ENCODE measurements at regions not wholly inside any gene's neighbourhood (a gene's known extent, or its start where the extent isn't known, plus 50 kb on each side); places are given as distances from the start of the nearest gene placed in this dataset.
"Not testable (repeated sequence)": the region's sequence is repeated elsewhere in the genome, so short reads cannot be mapped to it uniquely, and the experiment has no call there.

DNA sequence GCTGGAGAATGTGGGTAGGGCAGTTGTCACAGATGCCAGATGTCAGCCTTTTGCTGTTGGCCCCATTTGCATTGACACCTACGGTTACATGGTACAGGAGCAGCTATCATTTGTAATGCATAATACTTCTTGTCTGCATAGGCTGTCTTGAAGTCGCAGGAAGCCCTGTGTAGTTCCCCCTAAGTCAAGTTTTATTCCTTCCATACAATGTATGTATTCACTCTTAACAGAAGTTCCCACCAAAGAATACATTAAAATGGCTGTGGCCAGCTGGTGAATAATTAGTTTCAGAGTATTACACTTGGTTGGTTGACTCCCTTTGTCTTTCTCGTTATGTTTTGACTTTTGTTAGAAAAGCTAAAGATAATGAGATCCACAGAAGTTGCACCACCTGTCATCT is 1169.0 kb downstream of the REEP3 start:
- no peak overlapping the region for H3K4me3 ChIP-seq (ENCODE audit: low read depth, low read length)
- no peaks in the 10 kb centered on the region for H3K27me3 ChIP-seq (ENCODE audit: control insufficient read depth, insufficient read depth, low read length)
- TF ChIP-seq, protein P1, sequence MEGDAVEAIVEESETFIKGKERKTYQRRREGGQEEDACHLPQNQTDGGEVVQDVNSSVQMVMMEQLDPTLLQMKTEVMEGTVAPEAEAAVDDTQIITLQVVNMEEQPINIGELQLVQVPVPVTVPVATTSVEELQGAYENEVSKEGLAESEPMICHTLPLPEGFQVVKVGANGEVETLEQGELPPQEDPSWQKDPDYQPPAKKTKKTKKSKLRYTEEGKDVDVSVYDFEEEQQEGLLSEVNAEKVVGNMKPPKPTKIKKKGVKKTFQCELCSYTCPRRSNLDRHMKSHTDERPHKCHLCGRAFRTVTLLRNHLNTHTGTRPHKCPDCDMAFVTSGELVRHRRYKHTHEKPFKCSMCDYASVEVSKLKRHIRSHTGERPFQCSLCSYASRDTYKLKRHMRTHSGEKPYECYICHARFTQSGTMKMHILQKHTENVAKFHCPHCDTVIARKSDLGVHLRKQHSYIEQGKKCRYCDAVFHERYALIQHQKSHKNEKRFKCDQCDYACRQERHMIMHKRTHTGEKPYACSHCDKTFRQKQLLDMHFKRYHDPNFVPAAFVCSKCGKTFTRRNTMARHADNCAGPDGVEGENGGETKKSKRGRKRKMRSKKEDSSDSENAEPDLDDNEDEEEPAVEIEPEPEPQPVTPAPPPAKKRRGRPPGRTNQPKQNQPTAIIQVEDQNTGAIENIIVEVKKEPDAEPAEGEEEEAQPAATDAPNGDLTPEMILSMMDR (IDR thresholded peaks at IDR 0.05; ENCODE audit: insufficient read depth, low read length, poor library complexity, severe bottlenecking) = no peak
- H3K36me3 ChIP-seq (ENCODE audit: control insufficient read depth, insufficient read depth, low read length) = no peaks in the 10 kb centered on the region
- no peak for DNase-seq (ENCODE audit: low read depth)

DNA sequence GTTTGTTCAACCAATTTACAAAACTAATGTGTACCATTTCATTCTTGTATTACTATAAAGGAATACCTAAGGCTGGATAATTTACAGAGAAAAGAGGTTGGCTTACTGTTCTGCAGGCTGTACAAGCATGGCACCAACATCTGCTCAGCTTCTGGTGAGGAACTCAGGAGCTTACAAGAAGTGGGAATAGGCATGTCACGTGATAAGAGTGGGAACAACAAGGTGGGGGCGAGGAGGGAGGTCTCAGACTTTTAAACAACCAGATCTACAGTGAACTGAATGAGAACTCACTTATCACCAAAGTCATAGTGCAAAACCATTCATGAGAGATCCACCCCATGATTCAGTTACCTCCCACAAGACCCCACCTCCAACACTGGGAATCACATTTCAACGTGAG is 1178.0 kb downstream of the REEP3 start:
- H3K27me3 ChIP-seq (ENCODE audit: control insufficient read depth, insufficient read depth, low read length) = no peaks in the 10 kb centered on the region
- no peak for DNase-seq (ENCODE audit: low read depth)
- H3K36me3 ChIP-seq (ENCODE audit: control insufficient read depth, insufficient read depth, low read length) = no peaks in the 10 kb centered on the region
- H3K4me3 ChIP-seq (ENCODE audit: low read depth, low read length) = no peak overlapping the region
- TF ChIP-seq, protein P1 (IDR thresholded peaks at IDR 0.05; ENCODE audit: insufficient read depth, low read length, poor library complexity, severe bottlenecking) = no peak

DNA sequence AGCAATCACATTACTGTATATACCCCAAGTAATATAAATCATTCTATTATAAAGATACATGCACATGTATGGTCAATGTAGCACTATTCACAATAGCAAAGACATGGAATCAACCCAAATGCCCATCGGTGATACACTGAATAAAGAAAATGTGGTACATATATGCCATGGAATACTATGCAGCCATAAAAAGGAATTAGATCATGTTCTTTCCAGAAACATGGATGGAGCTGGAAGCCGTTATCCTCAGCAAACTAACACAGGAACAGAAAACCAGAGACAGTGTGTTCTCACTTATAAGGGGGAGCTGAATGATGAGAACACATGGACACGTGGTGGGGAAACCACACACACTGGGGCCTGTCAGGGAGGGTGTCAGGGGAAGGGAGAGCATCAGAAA is 1180.9 kb downstream of the REEP3 start:
- H3K27me3 ChIP-seq (ENCODE audit: control insufficient read depth, insufficient read depth, low read length); H3K4me3 ChIP-seq (ENCODE audit: low read depth, low read length); DNase-seq (ENCODE audit: low read depth); H3K36me3 ChIP-seq (ENCODE audit: control insufficient read depth, insufficient read depth, low read length): not testable (repeated sequence)

DNA sequence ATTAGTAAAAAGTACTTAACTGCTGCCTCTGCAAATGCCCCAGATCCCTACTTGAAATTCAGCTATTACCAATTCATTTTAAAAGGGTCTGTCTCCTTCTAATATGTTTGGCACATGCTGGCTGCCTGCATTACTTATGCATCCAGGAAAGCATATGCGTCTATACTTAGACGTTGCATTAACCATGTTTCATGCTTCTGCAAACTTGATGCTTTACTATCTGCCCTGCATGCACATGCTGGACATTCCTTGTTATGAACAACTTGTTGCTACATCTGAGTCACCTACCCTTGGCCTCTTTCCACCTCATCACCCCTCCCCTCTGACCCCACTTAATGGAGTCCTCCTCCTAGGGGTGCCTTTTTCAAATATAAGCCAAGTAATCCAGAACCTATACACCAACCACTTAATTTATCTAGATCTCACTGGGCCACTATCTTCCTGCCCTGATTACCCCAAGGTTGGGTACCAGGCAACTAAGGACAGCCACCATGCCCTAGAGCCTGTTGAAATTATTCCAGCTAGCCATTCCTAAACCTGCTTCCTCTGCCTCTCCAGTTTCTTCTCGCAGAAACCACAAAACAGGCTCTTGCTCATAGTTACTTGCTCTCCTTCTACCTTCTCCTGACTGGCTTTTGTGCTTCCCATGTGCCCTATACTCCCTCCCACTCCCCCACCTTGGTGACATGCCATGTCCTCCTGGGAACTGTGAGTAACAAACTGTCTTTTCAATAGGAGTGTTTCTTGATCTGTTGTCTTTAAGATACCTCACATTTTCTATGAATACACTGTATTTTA is 1187.9 kb downstream of the REEP3 start:
- no peaks in the 10 kb centered on the region for H3K27me3 ChIP-seq (ENCODE audit: control insufficient read depth, insufficient read depth, low read length)
- no peaks in the 10 kb centered on the region for H3K36me3 ChIP-seq (ENCODE audit: control insufficient read depth, insufficient read depth, low read length)
- H3K4me3 ChIP-seq (ENCODE audit: low read depth, low read length) = no peak overlapping the region
- no peak for DNase-seq (ENCODE audit: low read depth)
- TF ChIP-seq, protein P1 (IDR thresholded peaks at IDR 0.05; ENCODE audit: insufficient read depth, low read length, poor library complexity, severe bottlenecking) = no peak

DNA sequence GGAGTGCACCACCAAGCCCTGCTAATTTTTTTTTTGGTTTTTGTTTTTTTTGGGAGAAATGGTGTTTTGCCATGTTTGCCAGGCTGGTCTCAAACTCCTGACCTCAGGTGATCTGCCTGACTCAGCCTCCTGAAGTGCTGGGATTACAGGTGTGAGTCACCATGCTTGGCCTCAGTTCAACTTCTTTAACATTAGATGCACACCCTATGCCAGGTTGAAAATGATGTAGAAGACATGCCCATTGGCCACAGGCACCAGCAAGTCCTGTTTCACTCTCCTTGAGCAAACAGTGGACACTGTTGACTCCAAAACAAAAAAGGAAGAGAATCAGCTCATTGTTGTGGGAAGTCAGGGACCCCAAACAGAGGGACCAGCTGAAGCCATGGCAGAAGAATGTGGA is 1205.3 kb downstream of the REEP3 start:
- no peaks in the 10 kb centered on the region for H3K36me3 ChIP-seq (ENCODE audit: control insufficient read depth, insufficient read depth, low read length)
- DNase-seq (ENCODE audit: low read depth) = no peak
- H3K27me3 ChIP-seq (ENCODE audit: control insufficient read depth, insufficient read depth, low read length) = no peaks in the 10 kb centered on the region
- TF ChIP-seq, protein P1 (IDR thresholded peaks at IDR 0.05; ENCODE audit: insufficient read depth, low read length, poor library complexity, severe bottlenecking) = no peak
- no peak overlapping the region for H3K4me3 ChIP-seq (ENCODE audit: low read depth, low read length)

DNA sequence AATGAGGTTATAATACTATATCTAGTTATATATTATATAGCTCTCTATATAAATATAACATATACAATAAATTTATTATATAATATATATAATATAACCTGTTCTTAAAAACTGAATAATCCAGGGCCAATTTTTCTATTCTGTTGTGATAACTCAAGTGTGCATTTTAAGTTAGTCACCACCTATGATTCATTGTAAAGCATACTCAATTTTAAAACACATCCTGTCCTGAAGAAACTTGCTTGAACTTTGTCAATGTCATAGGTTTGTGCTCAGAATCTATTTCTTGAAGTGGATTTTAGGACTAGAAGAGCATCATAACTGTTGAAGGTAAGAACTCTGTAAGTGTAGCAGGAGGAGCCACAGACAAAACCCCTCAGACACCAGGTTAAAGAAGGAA is 1209.8 kb downstream of the REEP3 start:
- H3K4me3 ChIP-seq (ENCODE audit: low read depth, low read length) = no peak overlapping the region
- no peaks in the 10 kb centered on the region for H3K36me3 ChIP-seq (ENCODE audit: control insufficient read depth, insufficient read depth, low read length)
- H3K27me3 ChIP-seq (ENCODE audit: control insufficient read depth, insufficient read depth, low read length) = no peaks in the 10 kb centered on the region
- DNase-seq (ENCODE audit: low read depth) = no peak
- TF ChIP-seq, protein P1 (IDR thresholded peaks at IDR 0.05; ENCODE audit: insufficient read depth, low read length, poor library complexity, severe bottlenecking) = no peak

Measured in kidney epithelial cell (primary cell).